Hematopoietic multipotent progenitor cell treated with erythropoietin and hydrocortisone succinate and interleukin-3 and kit ligand, for 4 days (in vitro differentiated cells): ENCODE measurements at regions not wholly inside any gene's neighbourhood (a gene's known extent, or its start where the extent isn't known, plus 50 kb on each side); places are given as distances from the start of the nearest gene placed in this dataset.
"Not testable (repeated sequence)": the region's sequence is repeated elsewhere in the genome, so short reads cannot be mapped to it uniquely, and the experiment has no call there.

Source experiments
- DNase-seq: peaks from one replicate; pipeline ENCODE4 v3.0.0-alpha.2; 2015

- no peak for DNase-seq
Measured at GRCh38 chr12:59344224-59344623, 251.6 kb upstream of the SLC16A7 start.

GRCh38 chr12:59329462-59329861 is 266.4 kb upstream of the SLC16A7 start:
- DNase-seq = no peak

GRCh38 chr12:59328395-59329075 is 267.3 kb upstream of the SLC16A7 start:
- not testable (repeated sequence) for DNase-seq

GRCh38 chr12:59326457-59326856 is 269.4 kb upstream of the SLC16A7 start:
- DNase-seq = not testable (repeated sequence)

GRCh38 chr12:59322473-59322872 is 273.4 kb upstream of the SLC16A7 start:
- DNase-seq = no peak

GRCh38 chr12:59321278-59321677 is 274.6 kb upstream of the SLC16A7 start:
- no peak for DNase-seq

GRCh38 chr12:59320112-59320511 is 275.7 kb upstream of the SLC16A7 start:
- DNase-seq = no peak

GRCh38 chr12:59318940-59319339 is 276.9 kb upstream of the SLC16A7 start:
- no peak for DNase-seq

GRCh38 chr12:59317598-59317997 is 278.2 kb upstream of the SLC16A7 start:
- DNase-seq = no peak

GRCh38 chr12:59316938-59317337 is 278.9 kb upstream of the SLC16A7 start:
- no peak for DNase-seq

- not testable (repeated sequence) for DNase-seq
Measured at GRCh38 chr12:59316354-59316753, 279.5 kb upstream of the SLC16A7 start.

- DNase-seq = no peak
Measured at GRCh38 chr12:59314209-59314608, 281.6 kb upstream of the SLC16A7 start.

- no peak for DNase-seq
Measured at GRCh38 chr12:59304077-59304721, 291.6 kb upstream of the SLC16A7 start.

- DNase-seq = peak; percentile 2
Measured at GRCh38 chr12:59298296-59298695, 297.5 kb upstream of the SLC16A7 start.

- no peak for DNase-seq
Measured at GRCh38 chr12:59294221-59294620, 301.6 kb upstream of the SLC16A7 start.

- DNase-seq = no peak
Measured at GRCh38 chr12:59282999-59283398, 312.8 kb upstream of the SLC16A7 start.

GRCh38 chr12:59273561-59273960 is 322.3 kb upstream of the SLC16A7 start:
- not testable (repeated sequence) for DNase-seq

GRCh38 chr12:59268295-59268809 is 327.5 kb upstream of the SLC16A7 start:
- no peak for DNase-seq

- DNase-seq = no peak
Measured at GRCh38 chr12:59260202-59260601, 335.6 kb upstream of the SLC16A7 start.

- DNase-seq = no peak
Measured at GRCh38 chr12:59252731-59253130, 332.4 kb upstream of the LRIG3 start.

- DNase-seq = no peak
Measured at GRCh38 chr12:59250766-59251165, 330.5 kb upstream of the LRIG3 start.

GRCh38 chr12:59240048-59240447 is 319.7 kb upstream of the LRIG3 start:
- no peak for DNase-seq

- no peak for DNase-seq
Measured at GRCh38 chr12:59234391-59234790, 314.1 kb upstream of the LRIG3 start.

GRCh38 chr12:59230334-59230733 is 310.0 kb upstream of the LRIG3 start:
- no peak for DNase-seq

- no peak for DNase-seq
Measured at GRCh38 chr12:59219148-59219547, 298.8 kb upstream of the LRIG3 start.
